ENCODE measurements at regions not wholly inside any gene's neighbourhood (a gene's known extent, or its start where the extent isn't known, plus 50 kb on each side); places are given as distances from the start of the nearest gene placed in this dataset.

- no peak for DNase-seq (ENCODE audit: extremely low read depth, low read depth)
- no peak for TF ChIP-seq CTCF (IDR thresholded peaks at IDR 0.05; ENCODE audit: low read depth, low read length, missing control alignments)
- no peak overlapping the region for H3K4me3 ChIP-seq (replicated peaks; ENCODE audit: low read depth, low read length)
Observed at GRCh38 chr10:7003831-7004395, 406.9 kb downstream of the SFMBT2 start.

- DNase-seq (ENCODE audit: extremely low read depth, low read depth): no peak
- no peak for TF ChIP-seq CTCF (IDR thresholded peaks at IDR 0.05; ENCODE audit: low read depth, low read length, missing control alignments)
- no peak overlapping the region for H3K4me3 ChIP-seq (replicated peaks; ENCODE audit: low read depth, low read length)
Observed at GRCh38 chr10:7000061-7000460, 410.8 kb downstream of the SFMBT2 start.

GRCh38 chr10:6999232-6999925 is 411.5 kb downstream of the SFMBT2 start:
- DNase-seq (ENCODE audit: extremely low read depth, low read depth): no peak
- no peak overlapping the region for H3K4me3 ChIP-seq (replicated peaks; ENCODE audit: low read depth, low read length)
- no peak for TF ChIP-seq CTCF (IDR thresholded peaks at IDR 0.05; ENCODE audit: low read depth, low read length, missing control alignments)

- H3K4me3 ChIP-seq (replicated peaks; ENCODE audit: low read depth, low read length): no peak overlapping the region
- no peak for DNase-seq (ENCODE audit: extremely low read depth, low read depth)
- no peak for TF ChIP-seq CTCF (IDR thresholded peaks at IDR 0.05; ENCODE audit: low read depth, low read length, missing control alignments)
Observed at GRCh38 chr10:6997509-6997908, 413.3 kb downstream of the SFMBT2 start.

- TF ChIP-seq CTCF (IDR thresholded peaks at IDR 0.05; ENCODE audit: low read depth, low read length, missing control alignments): no peak
Observed at GRCh38 chr10:6996431-6996830, 414.4 kb downstream of the SFMBT2 start.

GRCh38 chr10:6995831-6996230 is 415.0 kb downstream of the SFMBT2 start:
- DNase-seq (ENCODE audit: extremely low read depth, low read depth): peak; percentile 17
- no peak for TF ChIP-seq CTCF (IDR thresholded peaks at IDR 0.05; ENCODE audit: low read depth, low read length, missing control alignments)
- no peak overlapping the region for H3K4me3 ChIP-seq (replicated peaks; ENCODE audit: low read depth, low read length)

More at GRCh38 chr10:6996431-6996830, 414.4 kb downstream of the SFMBT2 start:
- no peak for DNase-seq (ENCODE audit: extremely low read depth, low read depth)
- H3K4me3 ChIP-seq (replicated peaks; ENCODE audit: low read depth, low read length): no peak overlapping the region

All from HFF-Myc (cell line).